Myocyte (in vitro differentiated cells): ENCODE measurements at regions not wholly inside any gene's neighbourhood (a gene's known extent, or its start where the extent isn't known, plus 50 kb on each side); places are given as distances from the start of the nearest gene placed in this dataset.
A peak's percentile ranks its signal among the peaks of the same experiment; 100 is the strongest.

Source experiments
- DNase-seq: peaks from one replicate; pipeline ENCODE4 v3.0.0-alpha.2; 2012; ENCODE audit warnings: low read depth

DNA sequence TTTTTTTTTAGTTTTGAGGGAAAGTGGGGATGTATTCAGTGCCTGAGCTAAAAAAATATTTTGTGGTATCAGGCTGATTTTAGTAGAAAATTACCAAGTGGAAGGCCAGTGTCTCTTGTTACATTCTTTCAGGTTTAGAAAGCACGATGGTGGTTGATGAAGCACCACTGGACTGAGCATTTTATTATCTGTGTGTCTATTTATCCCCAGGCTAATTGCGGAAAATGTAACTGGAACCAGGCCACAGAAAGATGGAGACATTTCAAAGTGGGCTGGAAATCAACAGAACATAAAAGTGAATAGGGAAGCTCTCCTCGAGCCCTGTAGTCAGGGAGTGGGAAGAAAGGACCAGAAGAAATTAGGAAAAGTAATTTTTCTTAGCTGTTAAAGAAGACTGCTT, 261.0 kb downstream of the STK31 start:
- DNase-seq = peak; percentile 66

DNA sequence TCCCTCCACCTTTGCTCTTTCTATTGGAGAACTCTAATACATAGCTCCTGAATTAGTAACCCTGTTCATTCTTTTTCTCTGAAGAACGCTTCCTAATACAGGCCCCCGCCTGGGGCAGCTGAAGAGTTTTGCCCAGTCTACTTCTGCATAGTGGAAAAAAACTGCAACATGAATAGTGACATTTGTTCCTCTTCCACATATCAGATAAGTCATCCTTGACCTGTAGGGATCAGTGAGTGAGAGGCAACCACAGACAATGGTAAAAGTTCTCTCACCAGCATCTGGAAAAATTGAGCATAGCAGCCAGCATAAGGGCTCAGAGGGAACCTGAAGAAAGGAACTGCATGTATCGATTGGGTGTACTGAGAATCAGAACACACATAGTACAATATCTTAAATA, 262.0 kb downstream of the STK31 start:
- no peak for DNase-seq

DNA sequence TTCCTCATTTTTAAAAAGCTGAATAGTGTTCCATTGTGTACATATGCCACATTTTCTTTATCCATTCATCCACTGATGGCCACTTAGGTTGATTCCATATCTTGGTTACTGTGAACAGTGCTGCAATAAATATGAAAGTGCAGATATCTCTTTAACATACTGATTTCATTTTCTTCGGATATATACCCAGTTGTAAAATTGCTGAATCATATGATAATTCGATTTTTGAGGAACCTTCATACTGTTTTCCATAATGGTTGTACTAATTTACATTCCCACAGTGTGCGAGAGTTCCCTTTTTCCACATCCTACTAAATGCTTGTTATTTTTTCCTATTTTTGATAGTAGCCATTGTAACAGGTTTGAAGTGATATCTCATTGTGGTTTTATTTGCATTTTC, 263.2 kb downstream of the STK31 start:
- DNase-seq = no peak

DNA sequence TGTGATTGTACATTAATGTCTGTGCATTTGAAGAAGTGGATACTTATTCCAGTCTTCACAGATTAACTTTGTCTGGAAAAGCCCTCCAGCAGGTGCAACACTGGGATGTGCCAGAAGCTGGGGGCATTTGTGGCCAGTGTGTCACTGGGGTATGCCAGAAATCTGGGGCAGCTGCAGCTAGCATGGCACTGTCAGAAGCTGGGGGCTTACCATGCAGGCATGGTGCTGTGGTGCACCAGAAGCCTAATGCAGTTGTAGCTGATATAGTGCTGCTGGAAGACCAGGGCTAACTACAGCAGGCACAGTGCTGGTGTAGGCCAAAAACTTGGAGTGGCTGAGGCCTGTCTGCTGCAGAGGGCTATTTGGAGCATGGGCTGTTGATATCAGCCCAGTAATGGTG, 270.1 kb downstream of the STK31 start:
- DNase-seq = peak; percentile 76

DNA sequence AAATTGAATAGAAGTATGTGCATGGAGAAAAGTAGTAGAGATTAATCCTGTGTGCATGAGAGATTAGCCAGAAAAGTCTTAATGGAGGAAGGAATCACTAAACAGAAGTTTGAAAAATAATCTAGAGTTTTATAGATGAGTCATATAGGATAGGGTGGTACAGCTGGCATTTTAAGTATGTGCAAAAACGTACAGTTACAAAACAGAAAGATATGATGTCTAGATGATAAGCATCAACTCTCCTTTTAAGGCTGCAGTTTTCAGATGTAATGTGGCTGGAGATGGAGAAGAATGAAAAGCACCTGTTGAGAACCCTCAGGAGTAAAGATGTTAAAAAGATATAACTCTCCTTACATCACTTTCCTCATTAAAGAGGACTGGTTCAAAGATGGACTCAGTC, 271.3 kb downstream of the STK31 start:
- no peak for DNase-seq

DNA sequence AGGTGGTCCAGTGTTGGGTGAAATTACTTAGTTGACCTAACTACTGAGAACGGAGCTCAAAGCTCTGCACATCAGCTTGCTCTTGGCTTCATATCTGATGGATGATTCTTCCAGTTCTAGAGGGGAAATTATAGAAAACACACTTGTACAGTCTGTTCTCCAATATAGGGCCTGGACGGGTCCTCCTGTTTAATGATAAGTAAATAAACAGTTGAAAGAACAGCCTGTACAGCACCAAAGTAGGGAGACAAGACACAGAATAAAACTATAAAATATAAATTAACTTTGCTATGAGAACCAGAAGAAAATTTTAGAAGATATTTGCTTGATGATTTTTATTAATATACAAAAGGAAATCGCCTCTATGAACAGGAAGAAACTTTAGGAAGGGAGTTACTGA, 271.7 kb downstream of the STK31 start:
- DNase-seq = no peak

DNA sequence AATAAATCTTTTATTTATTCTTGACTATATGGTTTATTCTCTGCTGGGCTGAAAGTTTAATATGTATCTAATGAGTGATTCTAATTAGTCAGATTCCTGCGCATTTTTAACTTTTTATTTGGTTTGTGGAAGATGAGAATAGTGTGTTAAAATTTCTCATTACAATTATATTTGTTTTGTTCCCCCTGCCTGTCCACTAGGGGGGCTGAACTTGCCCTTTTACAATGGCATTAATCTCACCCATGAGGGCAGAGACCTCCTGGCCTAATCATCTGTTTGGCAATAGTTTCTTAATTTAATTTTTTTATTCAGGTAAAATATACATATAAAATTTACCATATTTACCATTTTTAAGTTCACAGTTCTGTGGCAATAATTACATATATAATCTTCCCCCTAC, 278.5 kb upstream of the NPY start:
- no peak for DNase-seq

DNA sequence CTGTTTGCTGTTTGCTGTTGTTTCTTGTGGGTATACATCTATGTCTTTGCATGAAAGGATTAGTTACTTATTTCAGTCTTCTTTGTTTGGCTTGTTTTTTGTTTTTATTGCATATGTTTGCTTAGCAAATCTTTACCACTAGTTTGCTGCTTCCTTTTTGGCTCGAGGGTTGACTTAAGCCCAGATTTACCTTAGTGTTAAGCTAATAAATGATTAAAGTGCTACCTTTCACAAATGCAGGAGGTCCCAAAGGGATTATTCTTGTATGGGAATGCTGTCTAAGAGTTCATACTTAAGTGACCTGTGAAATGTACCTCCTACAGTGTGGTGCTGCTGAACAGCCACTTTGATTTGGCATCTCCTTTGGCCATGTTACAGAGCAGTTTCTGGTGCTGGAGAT, 273.5 kb upstream of the NPY start:
- no peak for DNase-seq

DNA sequence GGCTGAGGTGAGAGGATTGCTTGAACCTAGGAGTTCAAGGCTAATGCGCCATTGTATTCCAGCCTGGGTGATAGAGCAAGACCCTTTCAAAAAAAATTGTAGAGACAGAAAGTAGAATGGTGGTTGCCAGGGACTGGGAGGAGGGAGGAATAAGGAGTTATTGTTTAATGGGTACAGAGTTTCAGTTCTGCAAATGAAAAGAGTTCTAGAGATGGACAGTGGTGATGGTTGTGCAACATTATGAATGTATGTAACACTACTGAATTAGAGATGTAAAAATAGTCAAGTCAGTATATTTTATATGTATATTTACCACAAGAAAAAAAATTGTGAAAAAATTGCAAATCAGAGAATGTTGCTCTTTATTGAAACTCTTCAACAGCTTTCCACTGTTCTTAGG, 266.5 kb upstream of the NPY start:
- no peak for DNase-seq

DNA sequence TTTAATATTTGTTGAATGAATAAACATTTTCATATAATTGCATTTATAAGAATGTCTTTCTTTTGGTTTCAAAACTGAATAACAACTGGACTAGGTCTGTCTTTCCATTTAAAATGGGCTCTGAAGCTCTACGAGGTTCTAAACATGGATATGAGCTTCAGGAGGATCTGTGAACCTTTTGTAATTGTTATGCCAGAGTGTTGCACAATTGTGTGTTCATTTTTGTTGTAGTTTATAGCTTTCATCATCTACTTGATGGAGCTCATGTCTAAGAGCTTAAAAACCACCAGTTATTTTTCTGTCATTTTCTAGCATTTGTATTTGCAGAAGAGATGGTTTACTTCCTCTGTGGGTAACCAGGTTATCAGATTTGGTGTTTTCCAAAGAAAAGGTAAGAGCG, 265.7 kb upstream of the NPY start:
- no peak for DNase-seq

DNA sequence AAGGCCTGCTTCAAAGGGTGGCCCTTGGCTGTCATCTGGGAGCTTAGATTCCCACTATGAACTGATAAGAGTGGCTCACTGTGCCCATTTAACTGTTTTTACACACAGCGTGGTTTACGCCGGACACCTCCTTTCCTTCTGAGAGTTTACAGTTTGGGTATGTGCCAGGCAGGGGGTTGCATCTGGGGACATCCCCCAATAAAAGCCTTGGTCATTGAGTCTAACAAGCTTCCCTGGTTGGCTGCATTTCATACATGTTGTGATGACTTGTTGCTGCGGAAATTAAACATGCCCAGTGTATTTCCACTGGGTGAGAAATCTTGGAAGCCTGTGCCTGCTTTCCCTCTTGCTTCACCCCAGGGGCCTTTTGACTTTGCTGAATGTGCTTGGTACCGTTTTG, 264.1 kb upstream of the NPY start:
- no peak for DNase-seq

DNA sequence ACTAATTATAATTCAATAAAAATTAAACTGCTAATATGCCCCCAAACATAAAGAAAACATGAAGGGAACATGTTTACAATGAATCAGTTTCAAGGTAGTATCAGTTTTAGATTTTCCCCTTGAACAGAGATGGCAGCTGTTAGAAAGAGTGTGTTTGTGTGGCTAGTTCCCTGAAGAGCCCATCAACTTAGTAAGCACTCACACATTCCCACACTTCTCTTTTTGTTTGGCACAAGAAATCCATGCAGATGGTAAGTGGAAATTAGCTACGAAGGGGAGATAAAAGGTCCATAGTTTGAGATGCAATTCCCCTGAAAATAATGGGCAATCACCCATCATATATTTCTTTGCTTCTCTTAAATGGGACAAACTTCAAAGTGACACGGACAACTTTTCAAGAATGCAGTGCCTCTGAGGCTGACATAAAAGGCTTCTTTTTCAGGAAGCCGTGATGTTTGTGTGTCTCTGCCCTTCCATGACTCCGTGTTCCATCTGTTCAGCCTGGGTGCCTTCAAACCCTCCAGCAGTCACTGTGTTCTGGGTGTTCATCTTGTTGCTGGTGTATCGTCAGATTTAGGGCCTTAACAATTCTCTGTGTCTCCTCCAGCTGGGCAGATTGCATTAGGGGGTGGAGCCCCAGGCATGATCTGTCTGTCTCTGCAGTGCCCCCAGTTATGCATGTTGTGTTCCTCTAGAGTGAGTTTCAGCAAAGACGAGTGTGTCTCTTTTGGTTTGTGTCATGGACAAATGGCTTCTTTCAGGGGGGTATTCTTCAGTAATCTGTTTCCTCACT, 259.5 kb upstream of the NPY start:
- peak; percentile 89 for DNase-seq

DNA sequence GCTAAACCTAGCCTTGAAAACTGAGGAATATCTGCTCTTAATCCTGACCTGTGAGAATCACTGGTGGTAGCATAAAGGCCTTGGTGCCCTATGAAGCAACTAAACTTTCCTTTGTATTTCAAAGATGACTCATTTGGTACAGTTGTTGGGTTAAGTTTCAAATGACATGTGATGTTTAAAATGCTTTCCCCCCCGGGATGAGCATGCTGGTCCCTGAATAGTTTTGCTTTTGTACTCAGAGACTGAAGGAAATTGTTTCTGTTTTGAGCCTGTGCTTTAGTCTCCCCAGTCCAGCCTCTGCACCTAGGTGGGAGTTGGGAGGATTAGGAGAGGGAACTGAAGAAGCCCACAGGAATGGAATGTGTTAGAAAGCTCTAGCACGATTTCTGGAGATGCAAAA, 258.9 kb upstream of the NPY start:
- DNase-seq = peak; percentile 93

DNA sequence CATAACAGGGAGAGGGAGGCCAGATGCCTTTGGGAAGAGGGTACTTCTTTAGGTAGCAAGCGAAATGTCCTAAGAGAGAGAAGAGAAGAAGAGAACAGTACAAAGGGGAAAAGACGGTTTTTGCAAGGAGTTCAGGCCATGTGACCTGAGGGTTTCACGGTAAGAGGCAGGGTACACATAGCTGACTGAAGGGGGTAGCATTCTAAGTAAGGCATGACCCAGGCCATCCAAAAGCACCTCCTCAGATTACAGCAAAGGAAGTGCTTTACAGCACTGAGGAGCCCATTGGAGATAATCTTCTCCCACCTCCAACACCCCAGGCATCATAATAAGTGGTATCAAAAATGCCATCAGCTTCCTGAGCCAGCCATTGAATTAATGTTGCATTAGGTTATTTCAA, 258.2 kb upstream of the NPY start:
- no peak for DNase-seq

DNA sequence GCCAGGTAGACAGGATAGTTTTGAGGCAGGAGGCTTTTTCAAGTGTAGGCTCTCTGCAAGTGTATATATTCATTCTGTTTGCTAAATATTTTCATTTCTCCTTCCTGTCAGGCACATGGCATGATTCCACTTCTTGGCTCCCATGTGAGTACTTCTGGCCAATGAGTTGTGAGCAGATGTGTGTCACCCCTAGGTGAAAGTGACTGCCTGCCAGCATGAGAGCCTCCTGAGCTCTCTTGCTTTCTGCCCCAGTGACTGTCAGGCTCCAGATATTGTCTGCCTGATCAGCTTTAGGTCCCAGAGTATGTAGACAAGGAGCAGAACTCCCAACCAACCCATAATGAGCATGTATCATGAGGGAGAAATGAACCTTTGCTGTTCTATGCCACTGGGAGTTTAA, 257.6 kb upstream of the NPY start:
- peak; percentile 32 for DNase-seq

DNA sequence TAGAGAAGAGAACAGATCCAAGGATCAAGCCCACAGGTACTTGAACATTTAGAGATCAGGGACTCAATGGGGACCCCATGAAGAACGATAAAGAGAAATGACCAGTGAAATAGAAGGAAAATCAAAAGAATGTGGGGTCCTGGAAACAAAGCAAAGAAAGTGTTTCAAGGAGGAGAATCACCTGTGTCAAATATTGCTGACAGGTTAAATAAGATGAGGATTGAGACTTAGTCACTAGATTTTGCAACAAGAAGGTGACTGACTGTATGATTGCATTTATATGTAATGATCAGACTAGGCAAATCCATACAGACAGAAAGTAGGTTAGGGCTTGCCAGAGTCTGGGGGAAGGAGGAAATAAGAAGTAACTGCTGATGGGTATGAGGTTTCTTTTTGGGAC, 254.9 kb upstream of the NPY start:
- no peak for DNase-seq

DNA sequence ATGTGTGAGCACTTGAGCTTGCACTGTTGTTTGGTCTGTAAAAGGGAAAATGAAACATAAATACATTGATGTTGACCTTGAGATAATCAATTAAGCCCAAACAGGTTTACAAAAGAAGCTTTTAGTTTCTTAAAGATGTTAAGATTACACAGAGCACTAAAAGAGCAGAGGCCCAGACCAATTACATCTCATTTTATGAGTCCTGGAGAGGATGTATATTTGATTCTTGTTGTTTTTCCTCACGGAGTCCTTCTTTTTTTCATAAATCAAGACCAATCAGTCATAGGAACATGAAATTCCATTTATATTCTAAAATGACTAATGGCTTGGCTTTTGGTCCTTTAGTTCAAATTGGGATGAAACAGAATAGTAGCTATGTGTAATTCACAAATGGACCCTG, 249.7 kb upstream of the NPY start:
- no peak for DNase-seq

DNA sequence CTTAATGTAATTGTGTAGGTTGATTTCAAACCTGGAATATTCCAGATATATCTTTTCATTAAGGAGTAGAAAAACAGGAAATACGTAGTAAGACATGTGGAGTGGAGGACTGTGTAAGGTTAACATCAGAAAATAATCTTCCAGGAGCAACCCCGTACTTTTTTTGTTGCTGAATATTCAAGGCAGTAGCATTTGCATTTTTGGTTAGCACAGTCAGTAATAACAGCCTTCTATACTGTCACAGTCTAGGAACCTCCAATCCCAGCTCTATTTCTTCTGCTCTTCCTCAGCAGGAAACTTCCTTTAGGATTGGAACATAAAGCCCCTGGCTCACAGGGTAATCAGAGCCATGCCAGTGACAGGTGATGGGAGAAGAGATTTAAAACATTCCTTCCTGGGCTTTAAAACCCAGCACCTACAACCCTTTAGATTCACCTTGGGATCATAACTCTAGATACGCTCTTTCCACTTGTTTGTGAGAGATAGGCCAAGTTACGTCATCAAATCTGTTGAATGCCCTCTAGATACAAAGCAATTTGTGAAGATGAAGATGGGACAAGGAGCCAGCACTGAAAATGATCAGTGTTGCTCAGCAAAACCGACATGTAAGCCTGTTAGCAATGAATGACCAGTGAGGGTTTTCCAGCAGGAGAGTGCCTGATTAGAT, 248.5 kb upstream of the NPY start:
- no peak for DNase-seq

DNA sequence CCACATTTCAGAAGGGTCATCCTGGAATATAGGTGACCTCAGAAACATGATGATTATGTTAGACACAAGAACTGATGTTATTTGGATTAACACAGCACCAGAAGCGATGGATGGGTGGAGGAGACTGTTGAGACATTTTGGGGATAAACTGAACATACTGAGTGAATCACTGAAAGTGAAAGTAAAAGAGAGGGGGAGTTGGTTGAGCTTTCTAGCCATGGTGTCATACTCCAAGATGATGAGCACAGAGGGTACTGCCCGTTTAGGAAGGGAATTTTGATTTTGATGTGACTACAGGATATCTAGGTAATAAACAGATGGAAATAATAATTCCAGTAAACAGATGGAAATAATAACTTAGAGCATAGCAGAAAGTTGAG, 248.0 kb upstream of the NPY start:
- DNase-seq = no peak

DNA sequence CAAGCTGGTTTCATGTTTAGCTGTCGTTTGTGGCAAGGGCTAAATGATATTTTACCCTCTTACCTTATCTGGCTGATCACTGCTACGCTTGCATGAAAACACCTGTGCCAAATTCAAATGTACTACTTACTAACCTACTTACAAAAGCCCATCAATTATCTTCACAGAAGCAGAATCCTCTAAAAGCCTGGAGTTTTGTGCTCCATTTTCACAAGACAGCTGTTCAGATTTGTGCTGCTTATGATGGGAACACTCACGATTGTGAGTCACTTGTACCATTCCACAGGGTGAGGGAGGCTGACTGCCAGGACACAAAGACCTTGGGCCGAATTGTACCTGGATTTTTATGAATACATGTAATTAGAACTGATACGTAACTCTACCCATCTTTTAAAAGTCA, 245.0 kb upstream of the NPY start:
- peak; percentile 50 for DNase-seq

DNA sequence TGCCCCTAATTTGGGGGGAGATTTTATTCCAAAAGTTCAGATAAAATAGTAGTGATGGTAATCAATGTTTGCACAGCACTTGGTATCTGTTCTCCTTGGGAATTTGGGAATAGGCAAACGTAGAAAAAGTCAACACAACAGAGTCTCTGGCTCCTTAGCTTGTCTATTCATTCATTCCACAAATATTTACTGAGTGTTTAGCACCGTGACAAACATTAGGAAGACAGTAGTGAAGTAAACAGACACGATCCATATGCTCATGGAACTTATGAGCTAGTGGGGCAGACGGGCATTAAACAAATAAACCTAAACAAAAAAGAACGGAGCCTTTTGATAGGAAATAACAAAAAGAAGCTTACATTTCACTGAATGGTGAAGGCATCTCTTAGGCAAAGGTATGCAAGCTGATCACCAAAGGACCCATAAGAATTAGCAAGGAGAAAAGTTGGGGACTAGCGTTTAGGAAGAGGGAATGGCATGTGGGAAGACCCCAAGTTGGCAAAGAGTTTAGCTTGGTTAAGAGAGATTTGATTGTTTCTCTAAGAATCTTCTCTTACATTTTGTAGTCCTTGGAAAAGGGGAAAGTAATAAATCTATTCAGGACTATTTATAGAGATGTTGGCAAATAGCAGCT, 243.9 kb upstream of the NPY start:
- no peak for DNase-seq

DNA sequence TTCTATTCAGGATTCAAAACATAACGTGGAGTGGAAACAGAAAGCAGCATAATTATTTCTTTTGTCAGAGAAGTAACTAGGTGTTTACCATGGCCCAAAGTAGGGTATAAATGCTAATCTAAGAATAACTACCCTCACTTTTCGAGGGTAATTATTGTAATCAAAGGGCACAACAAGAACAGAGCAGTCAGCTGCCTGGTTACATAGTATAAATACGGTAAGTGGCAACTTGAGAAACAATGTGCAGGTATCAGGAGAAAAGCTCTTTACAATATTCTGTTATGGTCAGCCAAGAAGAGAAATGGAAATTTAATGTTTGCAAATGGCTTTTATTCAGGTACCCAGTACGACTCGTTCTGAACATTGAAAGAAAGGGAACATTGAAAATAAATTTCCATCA, 242.0 kb upstream of the NPY start:
- DNase-seq = no peak

DNA sequence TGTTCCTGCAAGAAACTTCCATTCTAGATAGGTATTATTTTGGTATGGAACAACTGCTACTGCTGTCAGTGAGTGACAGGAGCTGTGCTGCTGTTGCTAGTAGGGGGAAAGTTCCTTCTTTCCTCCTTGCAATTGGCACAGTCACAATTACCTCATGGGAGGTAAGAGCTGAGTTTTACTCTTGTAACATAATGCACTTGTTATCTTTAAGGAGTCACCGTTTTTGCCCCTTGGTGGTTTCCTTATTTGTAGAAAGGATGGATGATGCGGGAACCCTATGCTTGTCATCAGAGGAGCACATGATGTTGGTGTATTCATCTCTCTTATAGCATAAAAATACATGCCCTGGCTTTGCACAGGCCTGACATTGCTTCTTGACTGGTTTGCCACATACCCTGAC, 234.7 kb upstream of the NPY start:
- no peak for DNase-seq
